ENCODE measurements at regions not wholly inside any gene's neighbourhood (a gene's known extent, or its start where the extent isn't known, plus 50 kb on each side); places are given as distances from the start of the nearest gene placed in this dataset.

DNA sequence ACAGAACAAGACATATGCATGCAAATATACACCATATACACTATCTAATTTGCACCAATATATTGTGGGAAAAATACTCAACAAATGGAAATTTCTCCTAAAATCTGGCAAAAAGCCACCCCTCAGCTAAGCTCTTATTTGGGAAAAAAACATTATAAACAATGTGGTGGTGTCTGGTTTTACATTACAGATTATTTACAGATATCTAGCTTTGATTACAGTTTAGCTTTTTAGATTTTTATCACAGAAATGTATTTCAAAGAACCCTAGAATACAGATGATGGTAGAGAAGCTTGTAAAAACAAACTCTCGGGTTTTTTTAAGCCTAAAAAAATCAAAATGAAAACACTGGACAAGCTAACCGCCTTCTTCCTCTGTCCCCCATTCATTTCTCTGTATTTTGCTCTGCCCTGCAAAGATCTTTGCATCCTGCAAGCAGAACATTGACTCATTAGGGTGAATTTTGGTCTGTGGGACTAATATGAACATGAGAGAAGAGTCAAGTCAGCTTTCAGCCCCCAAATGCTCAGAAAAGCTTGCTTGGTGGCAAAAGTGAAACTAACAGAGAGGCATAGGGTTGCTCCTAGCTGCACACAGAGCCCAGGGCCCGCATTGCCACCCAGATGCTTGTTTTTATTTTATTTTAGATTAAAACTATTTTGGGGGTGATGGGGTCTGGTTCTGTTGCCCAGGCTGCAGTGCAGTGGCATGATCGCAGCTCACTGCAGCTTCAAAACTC is 88.8 kb upstream of the LYZL1 start (continued):
- no peak for TF ChIP-seq ZNF462 (CRISPR knock-in tag; IDR thresholded peaks at IDR 0.05)
- TF ChIP-seq POLR2AphosphoS5 (IDR thresholded peaks at IDR 0.05; ENCODE audit: low read depth): no peak
- no peak for TF ChIP-seq ZNF331 (CRISPR knock-in tag; IDR thresholded peaks at IDR 0.05; ENCODE audit: low read depth)
- TF ChIP-seq STAT1 (IDR thresholded peaks at IDR 0.05; ENCODE audit: unreplicated experiment): no peak
- no peak for TF ChIP-seq NANOG (IDR thresholded peaks at IDR 0.05; ENCODE audit: borderline replicate concordance)
- TF ChIP-seq ZNF114 (CRISPR knock-in tag; IDR thresholded peaks at IDR 0.05): no peak

- H3K4me2 ChIP-seq: no peak overlapping the region
- H3K27ac Mint-ChIP-seq: no peak overlapping the region; the same call in 1 of the 2 replicates
- H3K4me1 ChIP-seq (ENCODE audit: insufficient read depth): peaks cover 12% of the 10 kb centered on the region
- TF ChIP-seq, protein P1, sequence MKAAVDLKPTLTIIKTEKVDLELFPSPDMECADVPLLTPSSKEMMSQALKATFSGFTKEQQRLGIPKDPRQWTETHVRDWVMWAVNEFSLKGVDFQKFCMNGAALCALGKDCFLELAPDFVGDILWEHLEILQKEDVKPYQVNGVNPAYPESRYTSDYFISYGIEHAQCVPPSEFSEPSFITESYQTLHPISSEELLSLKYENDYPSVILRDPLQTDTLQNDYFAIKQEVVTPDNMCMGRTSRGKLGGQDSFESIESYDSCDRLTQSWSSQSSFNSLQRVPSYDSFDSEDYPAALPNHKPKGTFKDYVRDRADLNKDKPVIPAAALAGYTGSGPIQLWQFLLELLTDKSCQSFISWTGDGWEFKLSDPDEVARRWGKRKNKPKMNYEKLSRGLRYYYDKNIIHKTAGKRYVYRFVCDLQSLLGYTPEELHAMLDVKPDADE (IDR thresholded peaks at IDR 0.05): no peak
- TF ChIP-seq NANOG (IDR thresholded peaks at IDR 0.05; ENCODE audit: borderline replicate concordance) (no peak), STAT1 (IDR thresholded peaks at IDR 0.05; ENCODE audit: unreplicated experiment) (no peak)
- TF ChIP-seq, protein P2, sequence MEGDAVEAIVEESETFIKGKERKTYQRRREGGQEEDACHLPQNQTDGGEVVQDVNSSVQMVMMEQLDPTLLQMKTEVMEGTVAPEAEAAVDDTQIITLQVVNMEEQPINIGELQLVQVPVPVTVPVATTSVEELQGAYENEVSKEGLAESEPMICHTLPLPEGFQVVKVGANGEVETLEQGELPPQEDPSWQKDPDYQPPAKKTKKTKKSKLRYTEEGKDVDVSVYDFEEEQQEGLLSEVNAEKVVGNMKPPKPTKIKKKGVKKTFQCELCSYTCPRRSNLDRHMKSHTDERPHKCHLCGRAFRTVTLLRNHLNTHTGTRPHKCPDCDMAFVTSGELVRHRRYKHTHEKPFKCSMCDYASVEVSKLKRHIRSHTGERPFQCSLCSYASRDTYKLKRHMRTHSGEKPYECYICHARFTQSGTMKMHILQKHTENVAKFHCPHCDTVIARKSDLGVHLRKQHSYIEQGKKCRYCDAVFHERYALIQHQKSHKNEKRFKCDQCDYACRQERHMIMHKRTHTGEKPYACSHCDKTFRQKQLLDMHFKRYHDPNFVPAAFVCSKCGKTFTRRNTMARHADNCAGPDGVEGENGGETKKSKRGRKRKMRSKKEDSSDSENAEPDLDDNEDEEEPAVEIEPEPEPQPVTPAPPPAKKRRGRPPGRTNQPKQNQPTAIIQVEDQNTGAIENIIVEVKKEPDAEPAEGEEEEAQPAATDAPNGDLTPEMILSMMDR (conservative IDR thresholded peaks at IDR 0.05; ENCODE audit: low read depth in 2 of 2): no peak
Measured at GRCh38 chr10:29202386-29202940, 86.4 kb upstream of the LYZL1 start.

More at GRCh38 chr10:29202386-29202940, 86.4 kb upstream of the LYZL1 start:
- Mint-ChIP-seq H3K36me3 (ENCODE audit: low read depth) (no peaks in the 10 kb centered on the region), H3K9me3 (no peaks in the 10 kb centered on the region), H3K27me3 (ENCODE audit: insufficient read depth, low read depth, poor library complexity) (peaks cover 2% of the 10 kb centered on the region), H3K4me3 (no peak overlapping the region), H3K4me1 (peaks cover 30% of the 10 kb centered on the region)
- H3K27me3 ChIP-seq (ENCODE audit: insufficient read depth): no peaks in the 10 kb centered on the region
- no peaks in the 10 kb centered on the region for H3K79me2 ChIP-seq (replicated peaks; ENCODE audit: insufficient read depth)
- DNase-seq (ENCODE audit: low spot score): no peak
- no peak overlapping the region for H3K4me3 ChIP-seq
- no peaks in the 10 kb centered on the region for H3F3A ChIP-seq (replicated peaks; ENCODE audit: low read depth)
- no peaks in the 10 kb centered on the region for H4K20me1 ChIP-seq (replicated peaks; ENCODE audit: insufficient read depth)
- H3K9me2 ChIP-seq (ENCODE audit: insufficient read depth): no peaks in the 10 kb centered on the region
- H2AFZ ChIP-seq: peak overlapping the region; percentile 23; the same call in 1 of the 2 replicates
- H3K27ac ChIP-seq (ENCODE audit: low read depth): no peak overlapping the region
- no peaks in the 10 kb centered on the region for H3K36me3 ChIP-seq (ENCODE audit: insufficient read depth)
- ATAC-seq: no peak

All from GM23338 (cell line).